NCI-H774 (cell line): ENCODE measurements at regions not wholly inside any gene's neighbourhood (a gene's known extent, or its start where the extent isn't known, plus 50 kb on each side); places are given as distances from the start of the nearest gene placed in this dataset.
"Not testable (repeated sequence)": the region's sequence is repeated elsewhere in the genome, so short reads cannot be mapped to it uniquely, and the experiment has no call there.

Experiments used
- DNase-seq: peaks from one replicate; lab custom pipeline; 2025; lab: John Stamatoyannopoulos, UW

GRCh38 chr2:221761260-221761659, 189.2 kb upstream of the EPHA4 start:
- no peak for DNase-seq

DNA sequence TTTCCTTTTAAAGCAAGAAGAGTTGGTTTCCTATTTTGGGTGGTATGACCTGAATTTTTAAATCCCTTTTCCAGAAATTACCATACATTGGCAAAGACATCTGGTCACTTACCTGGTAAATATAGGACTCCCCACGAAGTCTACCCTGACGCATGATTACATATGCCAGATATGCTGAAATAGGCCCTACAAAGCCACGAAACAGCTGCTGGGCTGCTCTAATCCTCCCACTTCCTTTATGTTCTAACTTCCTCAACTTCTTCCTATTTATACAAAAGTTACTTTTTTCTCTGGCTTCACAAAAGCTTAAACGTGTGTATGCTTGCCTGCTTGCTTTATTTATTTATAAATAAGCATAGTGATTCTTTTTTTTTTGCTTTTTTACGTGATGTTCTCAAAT, 186.0 kb upstream of the EPHA4 start:
- DNase-seq: no peak

DNA sequence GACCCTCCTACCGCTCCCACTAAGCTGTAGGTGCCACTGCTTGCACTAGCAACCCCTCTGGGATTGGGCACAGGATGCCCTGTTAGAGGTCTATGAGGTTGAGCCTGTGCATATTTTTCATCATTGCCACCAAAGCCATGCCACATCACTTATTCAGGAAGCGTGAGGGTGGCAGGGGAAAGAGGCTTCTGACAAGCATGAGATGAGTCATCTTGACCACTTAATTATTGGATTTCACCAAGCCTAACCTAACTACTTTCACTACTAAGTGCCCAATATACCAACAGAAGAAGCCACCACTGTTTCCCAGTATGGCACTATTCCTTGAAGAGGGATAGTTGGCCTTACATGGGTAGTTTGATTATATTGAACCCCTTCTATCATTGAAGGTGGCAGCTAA, 181.3 kb upstream of the EPHA4 start:
- no peak for DNase-seq

DNA sequence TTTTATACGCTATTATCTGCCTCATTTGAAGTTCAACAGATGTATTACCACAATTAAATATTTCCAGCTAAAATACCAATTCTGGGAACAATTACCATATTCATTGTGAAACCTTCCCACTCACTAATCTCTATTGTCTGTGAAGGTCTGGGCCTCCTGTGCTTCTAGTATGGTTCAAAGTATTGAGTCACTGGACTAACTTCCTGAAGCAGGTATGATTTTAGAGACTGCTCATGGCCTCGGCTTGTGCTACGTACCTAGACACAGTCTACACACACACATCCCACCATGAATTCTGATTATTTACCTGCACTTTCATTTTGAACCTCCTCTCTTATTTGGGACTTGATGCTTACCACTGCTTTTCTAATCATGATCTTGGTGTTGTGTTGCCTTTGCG, 180.7 kb upstream of the EPHA4 start:
- no peak for DNase-seq

GRCh38 chr2:221750316-221750715, 178.2 kb upstream of the EPHA4 start:
- DNase-seq: no peak

- DNase-seq: no peak
Measured at GRCh38 chr2:221747289-221747972, 175.3 kb upstream of the EPHA4 start.

DNA sequence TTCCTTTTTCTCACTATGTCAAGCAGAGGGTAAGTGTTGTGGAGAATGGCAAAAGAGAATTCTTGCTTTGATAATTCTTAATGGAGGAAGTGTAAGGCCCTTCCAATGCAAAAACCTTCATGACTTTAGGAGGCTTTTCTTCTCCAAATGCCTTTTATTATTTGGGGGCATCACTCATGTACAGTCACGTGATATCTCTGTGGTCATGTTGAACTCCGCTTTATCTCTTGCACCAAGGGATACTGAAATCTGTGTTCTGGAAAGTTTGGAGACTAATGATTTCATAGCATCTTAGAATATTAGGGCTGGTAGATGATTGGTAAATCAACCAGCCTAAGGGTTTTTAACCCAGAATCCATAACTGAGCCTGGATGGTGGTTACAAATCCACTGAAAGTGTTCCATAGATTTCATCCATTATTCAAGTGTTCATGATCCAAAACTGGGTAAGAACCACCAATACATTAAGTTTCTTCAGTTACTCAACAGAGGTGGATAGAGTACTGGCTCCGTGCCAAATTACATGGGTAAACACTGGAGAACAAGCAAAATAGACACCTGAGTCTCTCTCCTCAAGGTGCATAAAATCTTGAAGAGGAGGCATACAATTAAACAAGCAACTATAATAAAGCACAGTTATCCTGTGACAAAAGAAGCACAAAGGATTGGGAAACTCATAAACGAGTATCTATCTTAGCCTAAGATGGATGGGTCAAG, 169.6 kb upstream of the EPHA4 start:
- no peak for DNase-seq

DNA sequence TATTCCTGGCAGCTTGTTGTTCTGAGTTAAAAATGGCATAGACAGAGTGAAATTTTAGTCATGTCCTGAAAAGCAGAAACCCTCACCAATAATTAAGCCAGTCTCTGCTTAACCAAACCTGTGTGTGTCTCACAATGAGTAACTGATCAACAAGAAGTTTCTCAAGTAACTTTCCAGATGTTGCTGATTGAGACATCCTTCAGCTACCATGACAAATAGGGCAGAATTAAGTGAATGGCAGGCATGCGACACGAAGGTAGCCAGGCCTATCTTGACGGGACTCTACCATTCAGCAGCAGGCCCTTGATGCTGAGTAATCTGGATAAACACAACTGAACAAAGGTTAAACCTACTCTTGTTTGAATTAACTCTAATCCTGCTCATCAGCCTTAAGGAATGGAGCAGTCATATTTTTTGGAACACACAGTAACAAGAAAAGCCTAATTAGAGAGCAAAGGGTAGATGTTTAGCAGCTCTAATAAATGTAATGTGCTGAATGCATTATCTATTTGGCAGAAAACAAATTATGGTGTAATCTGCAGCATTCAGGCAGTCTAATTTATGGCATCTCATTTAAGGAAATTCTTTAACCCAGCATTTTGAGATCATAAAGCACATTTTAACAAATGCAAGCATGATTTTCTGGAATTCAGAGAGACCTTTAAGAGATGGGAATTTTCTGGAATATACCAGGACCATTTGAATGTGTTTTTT, 159.5 kb upstream of the EPHA4 start:
- no peak for DNase-seq

- no peak for DNase-seq
Measured at GRCh38 chr2:221726894-221727513, 154.9 kb upstream of the EPHA4 start.

DNA sequence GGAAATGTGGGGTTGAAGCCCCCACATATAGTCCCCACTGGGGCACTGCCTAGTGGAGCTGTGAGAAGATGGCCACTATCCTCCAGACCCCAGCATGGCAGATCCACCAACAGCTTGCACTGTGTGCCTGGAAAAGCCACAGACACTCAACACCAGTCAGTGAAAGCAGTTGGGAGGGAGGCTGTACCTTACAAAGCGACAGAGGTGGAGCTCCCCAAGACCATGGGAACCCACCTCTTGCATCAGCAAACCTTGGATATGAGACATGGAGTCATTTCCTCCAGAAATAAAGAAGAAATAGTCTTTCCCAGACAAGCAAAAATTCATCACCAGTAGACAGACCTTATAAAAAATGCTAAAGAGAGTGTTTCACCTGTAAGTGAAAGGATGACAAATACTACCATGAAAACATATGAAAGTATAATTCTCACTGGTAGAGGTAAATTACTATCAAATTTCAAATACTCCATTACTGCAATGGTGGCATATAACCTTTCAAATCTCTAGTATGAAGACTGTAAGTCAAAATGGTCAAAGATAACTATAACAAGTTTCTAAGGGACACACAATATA, 152.6 kb upstream of the EPHA4 start:
- no peak for DNase-seq

DNA sequence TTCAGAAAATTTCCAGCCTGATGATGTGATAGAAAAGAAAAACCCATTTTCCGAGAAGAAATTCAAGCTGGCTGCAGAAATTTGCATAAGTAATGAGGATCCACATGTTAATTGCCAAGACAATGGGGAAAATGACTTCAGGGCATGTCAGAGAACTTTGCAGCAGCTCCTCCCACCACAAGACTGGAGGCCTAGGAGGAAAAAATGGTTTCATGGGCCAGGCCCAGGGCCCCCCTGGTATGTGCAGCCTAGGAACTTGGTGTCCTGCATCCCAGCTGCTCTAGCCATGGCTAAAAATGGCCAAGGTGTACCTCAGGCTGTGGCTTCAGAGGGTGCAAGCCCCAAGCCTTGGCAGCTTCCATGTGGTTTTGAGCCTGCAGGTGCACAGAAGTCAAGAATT, 152.0 kb upstream of the EPHA4 start:
- DNase-seq: not testable (repeated sequence)

- DNase-seq: peak; percentile 16
Measured at GRCh38 chr2:221716426-221717303, 144.6 kb upstream of the EPHA4 start.

DNA sequence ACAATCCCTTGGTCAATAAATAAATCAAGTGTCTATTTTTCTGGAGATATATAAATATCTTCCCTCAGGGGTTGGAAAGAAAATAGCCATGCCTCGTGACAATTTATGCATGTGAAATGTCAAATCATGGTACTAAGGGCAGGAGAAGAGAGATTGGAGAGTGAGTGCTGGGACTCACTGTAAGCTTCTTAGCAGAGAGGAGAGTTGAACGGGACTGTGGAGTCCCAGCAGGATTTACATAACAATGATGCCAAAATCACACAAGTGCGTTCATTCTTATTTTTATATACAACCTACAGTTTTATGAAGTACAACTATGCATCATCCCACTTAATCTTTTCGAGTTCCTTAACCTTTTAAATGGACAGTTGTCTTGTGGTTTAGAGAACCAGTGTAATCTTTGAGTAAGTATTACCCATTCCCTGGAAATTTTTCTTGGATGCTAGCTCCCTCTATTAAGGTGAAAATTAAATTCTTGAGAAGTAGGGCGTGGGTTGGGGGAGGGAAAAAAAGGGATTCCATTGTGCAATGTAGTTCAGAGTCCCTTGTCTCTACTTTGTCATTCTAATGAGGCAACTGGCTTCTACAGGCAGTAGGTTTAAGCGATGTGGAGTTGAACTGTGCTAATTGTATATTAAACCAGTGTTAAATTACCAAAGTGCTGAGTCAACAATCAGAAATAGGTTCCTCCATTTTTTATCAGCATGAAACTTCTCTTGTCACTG, 143.6 kb upstream of the EPHA4 start:
- DNase-seq: no peak

DNA sequence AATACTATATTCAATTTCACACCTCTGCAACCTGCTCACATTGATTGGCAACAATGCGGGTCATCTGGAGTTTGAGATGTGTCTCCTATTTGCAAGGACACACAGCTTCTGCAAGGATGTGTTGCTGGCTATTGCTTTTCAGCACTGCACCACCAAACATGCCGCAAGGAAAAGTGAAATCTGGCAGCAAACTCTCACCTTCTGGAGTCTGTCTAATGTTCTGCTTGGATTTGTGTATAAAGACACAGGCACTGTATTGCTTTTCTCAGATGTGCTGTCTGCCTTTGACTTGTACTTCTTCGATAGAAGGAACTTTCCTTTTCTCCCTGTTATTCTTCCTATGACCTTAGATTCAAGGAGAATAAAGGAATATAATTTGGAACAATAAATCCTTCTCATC, 138.6 kb upstream of the EPHA4 start:
- no peak for DNase-seq

DNA sequence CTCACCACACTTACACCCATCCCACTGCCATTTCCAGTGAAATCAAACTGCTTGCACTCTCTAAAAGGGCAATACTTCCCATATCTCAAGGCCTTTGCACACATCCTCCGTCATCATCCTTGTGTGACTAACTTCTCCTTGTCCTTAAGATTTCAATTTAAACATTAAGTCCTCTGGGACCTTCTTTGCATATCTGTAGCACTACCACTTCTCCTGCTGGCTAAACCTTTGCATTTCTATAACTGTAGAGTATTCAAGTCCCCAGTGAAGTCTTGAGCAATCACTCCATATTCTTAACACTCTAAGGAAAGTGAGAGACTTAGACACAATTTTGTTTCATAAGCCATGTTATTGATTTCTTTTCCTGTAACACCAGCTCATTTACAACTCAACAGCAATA, 136.8 kb upstream of the EPHA4 start:
- DNase-seq: no peak

- DNase-seq: no peak
Measured at GRCh38 chr2:221705185-221705877, 133.2 kb upstream of the EPHA4 start.

DNA sequence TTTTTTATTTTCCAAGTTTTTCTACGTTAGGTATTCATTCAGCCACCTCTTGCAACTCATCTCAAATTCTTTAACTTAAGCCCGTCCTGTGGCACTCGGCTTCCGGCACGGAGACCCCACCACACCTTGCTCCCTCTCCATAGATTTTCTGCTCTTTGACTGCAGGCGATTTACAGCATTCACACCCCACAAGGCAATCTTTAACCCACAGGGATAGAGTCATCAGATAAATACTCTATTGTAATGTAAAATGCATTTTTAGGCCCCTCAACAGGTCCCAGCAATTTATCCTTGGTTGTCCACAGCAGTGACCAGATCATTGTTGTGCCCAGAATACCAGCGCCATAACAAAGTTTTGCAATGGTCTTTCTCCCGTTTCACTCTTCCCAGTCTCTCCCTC, 132.3 kb upstream of the EPHA4 start:
- DNase-seq: no peak

- DNase-seq: no peak
Measured at GRCh38 chr2:221693365-221693764, 121.3 kb upstream of the EPHA4 start.

DNA sequence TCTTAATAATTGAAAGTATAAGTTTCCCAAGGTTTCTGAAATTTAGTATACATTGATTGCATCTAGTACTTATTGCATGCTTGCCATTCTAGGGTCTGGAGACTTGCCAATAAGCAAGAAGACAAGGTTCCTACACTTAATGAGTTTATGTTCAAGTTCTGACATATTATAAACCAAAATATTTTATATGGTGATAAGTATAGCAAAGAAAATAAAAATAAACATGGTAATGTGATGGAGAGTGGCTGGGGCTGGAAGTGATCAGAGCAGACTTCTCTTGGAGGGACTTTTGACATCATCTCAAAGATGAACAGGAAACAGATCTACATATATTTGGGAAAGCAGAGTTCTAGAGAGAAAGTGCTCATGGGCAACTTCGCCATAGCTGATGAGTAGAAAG, 119.5 kb upstream of the EPHA4 start:
- no peak for DNase-seq

DNA sequence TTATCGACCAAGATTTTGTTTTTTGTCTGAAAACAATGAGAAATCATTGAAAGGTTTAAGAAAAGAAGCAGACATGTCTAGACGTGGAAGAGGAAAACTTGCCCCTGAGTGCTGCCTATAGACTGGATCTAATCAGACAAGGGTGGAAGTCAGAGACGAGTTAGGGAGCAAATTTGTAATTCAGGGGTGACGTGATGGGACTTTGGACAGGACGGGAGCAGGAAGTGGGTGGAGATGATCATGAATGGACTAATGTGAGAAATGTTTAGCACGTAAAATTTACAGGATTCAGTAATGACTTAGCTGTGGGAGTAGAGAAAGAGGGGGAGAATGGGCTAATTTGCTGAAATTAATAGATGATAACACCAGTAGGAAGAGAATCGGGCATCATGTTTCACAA, 117.0 kb upstream of the EPHA4 start:
- no peak for DNase-seq
